CD4-positive, alpha-beta T cell treated with Interleukin-17A for 4 hours (primary cell): ENCODE measurements at regions not wholly inside any gene's neighbourhood (a gene's known extent, or its start where the extent isn't known, plus 50 kb on each side); places are given as distances from the start of the nearest gene placed in this dataset.

Experiments
- DNase-seq: peaks from one replicate; pipeline ENCODE4 v3.0.0-alpha.2; 2020; ENCODE audit warnings: mixed read lengths

GRCh38 chr11:109865548-109866186, 227.5 kb upstream of the ZC3H12C start:
- DNase-seq, result no peak

- no peak for DNase-seq
Observed at GRCh38 chr11:109867784-109868183, 225.4 kb upstream of the ZC3H12C start.

DNA sequence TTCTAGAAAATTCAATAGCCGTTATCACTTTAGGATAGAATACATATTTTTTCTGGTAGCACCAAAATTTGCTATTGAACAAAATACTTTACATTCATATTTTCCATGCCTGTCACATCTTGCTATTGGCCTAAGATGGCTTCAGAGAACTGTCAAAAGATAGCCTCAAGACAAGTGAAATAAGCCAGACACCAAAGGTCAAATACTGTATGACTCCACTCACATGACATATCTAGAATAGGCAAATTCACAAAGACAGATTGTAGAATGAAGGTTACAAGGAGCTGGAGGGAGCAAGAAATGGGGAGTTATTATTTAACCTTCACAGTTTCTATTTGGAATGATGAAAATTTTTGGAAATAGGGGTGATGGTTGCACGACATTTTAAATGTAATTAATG, 223.7 kb upstream of the ZC3H12C start:
- DNase-seq, result no peak

DNA sequence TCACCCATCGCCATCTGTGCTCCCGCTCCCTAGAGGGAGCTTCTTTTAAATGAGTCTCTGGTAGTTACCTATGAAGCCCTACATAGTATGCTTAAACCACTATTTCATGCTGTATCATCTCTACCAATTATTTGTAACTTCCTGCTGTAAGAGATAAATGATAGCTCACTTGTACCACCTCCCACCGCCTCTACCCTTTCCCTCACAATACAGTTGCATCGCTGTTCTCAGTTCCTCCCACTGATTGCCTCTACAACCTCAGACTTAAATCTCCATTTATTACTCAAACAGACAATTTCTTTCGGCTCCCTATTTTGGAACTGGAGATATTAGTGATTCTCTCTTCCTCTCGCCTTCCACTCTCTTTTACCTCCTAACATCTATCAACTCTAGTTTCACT, 222.9 kb upstream of the ZC3H12C start:
- no peak for DNase-seq

- no peak for DNase-seq
Observed at GRCh38 chr11:109877043-109877442, 216.1 kb upstream of the ZC3H12C start.

- no peak for DNase-seq
Observed at GRCh38 chr11:109884501-109884900, 208.7 kb upstream of the ZC3H12C start.

DNA sequence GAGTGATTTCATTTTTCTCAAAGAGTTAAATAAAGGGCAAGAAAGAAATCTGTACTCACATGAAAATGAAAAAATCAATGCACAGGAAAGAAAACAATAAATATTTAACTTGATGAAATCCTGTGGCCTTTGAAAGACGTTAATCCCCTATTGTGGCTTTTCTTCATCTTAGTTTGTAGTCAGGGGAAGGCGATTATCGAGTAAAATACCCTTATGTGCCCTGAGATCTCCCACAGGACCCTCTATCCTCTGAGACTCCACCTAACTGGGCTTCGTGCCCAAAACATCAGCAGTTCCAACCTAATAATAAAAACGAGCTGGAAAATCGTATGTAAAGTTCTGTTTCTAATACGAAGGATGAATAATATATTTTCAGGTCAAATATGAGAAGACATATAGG, 208.2 kb upstream of the ZC3H12C start:
- no peak for DNase-seq

- no peak for DNase-seq
Observed at GRCh38 chr11:109892321-109892794, 200.8 kb upstream of the ZC3H12C start.

GRCh38 chr11:109894242-109894641, 198.9 kb upstream of the ZC3H12C start:
- DNase-seq, result no peak

DNA sequence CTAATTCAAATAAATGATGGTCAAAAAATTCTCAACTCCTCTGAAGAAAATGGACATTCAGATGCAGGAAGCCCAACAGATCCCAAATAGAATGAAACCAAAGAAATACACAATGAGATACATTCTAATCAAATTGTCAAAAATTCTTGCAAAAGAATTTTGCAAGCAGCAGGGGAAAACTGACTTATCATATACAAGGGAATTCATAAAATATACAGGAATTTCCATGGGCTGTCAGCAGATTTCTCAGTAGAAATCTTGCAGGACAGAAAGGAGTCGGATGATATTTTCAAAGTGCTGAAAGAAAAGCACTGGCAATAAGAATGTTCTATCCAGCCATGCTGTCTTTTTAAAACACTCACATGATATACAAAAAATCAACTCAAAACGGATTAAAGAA, 194.6 kb upstream of the ZC3H12C start:
- no peak for DNase-seq

GRCh38 chr11:109902764-109903433, 190.3 kb upstream of the ZC3H12C start:
- no peak for DNase-seq

GRCh38 chr11:109911488-109911887, 181.7 kb upstream of the ZC3H12C start:
- DNase-seq, result no peak

DNA sequence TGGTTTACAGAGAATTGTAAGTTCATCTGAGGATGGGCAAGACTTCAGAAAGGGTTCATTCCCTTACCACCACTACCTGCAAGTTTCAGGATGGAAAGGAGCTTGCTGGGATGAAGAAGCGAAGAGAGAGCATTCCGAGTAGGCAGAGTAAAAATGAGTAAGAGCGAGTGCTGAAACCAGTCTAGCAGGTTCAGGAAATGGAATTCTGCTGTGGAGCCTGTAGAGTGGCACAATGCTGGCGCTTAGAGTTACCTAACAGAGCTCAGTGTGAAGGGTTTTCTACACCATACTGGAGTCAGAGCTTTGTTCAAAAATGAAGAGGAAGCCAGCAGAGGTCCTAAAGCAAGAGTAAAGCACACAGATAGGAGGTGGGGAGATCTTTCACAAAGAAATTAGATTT, 179.2 kb upstream of the ZC3H12C start:
- DNase-seq, result no peak

DNA sequence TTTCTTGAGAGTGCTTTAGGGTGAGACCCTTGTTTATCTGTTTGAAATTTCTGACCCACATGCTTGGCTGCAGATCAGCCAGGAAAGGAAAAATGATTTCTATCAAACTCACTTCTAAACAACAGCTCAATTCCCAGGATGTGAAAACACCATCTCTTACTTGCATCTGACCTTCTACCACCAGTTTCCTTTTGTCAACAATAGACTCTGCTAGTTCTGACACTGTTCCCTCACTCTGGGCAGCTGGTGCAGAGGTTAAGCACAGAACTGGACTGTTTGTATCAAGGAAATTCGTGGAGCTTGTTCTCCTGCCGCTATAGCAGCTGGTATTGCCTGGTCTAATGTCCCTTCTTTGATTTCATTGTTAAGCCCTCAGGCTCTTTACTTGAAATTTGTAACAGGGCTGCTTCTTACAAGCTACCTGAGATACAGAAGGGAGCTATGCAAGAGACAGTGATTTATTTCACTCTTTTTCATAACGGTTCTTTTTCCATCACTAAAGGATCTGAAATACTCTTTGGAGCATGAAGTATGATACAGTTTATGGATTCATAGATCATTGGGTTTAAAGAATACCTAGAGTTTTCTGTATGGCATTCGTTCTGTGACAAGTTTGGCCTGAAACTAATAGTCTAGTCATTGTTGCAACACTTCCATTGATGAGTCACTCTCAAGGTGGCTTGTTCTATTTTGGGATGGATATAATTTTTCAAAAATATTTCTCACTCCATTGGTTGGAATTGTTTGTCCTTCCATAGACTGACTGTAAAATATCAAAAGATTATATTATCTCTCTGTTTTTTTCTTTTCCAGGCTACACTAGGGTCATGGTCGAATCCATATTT, 178.2 kb upstream of the ZC3H12C start:
- no peak for DNase-seq

DNA sequence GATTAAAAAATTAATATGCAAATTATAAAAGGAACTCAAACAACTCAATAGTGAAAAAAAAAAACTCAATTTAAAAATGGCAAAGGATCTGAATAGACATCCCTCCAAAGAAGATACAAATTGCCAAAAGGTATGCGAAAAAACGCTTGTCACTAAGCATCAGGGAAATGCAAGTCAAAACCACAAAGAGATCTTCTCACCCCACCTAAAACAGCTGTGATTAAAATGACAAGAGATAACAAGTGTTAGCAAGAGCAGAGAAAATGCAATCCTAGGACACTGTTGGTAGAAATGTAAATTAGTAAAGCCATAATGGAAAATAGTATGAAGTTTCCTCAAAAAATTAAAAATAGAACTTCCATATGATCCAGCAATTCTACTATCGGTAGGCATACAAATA, 166.3 kb upstream of the ZC3H12C start:
- no peak for DNase-seq

- no peak for DNase-seq
Observed at GRCh38 chr11:109929308-109929707, 163.9 kb upstream of the ZC3H12C start.

DNA sequence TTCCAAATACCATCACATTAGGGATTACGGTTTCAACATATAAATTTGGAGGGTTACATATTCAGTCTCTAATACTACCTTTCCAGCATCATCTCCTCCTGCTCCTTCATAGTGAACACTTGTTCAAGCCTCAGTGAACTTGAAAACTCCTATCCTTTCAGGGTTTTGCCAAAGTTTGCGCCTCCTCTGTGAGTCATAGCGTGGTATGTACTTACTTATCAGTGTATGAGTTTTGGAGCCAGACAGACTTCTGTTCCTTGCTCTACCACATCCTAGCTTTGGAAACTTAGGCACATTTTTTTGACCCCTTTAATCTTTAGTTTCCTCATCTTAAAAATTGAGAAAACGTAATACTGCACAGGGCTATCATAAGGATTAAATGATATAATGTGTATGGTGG, 160.1 kb upstream of the ZC3H12C start:
- DNase-seq, result no peak

- no peak for DNase-seq
Observed at GRCh38 chr11:109934151-109934550, 159.0 kb upstream of the ZC3H12C start.

DNA sequence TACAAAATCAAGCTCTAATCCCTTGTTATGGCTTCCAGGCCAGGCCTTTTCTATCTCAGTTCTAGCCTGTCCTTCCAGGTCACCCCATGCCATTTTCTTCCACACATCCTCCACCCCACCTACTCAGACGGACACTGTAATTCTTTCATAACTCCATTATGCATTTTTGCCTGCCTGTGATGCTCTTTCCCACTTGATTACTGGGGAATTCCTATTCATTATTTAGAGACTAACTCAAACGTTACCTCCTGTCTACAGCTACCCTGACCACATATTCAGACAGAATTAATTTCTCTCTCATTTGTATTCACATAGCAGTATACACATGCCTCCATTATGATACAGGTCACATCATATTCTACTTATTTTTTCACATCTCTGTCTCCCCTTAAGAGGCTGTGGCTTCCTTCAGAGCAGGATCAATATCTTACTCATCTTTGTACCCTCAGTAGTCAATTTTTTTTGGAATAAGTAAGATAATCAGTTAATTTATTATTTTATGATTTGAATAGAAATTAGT, 156.5 kb upstream of the ZC3H12C start:
- DNase-seq, result no peak

DNA sequence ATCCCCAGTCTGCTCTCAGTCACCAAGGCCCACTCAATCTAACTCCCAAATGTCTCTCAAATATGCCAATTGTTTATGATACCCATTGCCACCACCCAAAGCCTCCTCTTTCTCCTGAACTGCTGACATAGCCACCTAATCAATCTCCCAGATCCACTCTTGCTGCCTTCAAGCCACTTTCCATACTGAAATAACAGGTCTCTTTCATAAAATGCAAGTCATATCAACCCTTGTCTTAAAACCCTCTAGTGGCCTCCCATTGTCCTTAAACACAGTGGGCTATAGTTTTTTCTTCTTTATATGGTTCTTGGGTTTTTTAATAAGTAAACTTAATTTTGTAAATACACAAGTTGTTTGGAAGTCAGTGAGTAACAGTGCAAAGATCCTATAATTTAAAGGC, 155.2 kb upstream of the ZC3H12C start:
- no peak for DNase-seq

- DNase-seq, result no peak
Observed at GRCh38 chr11:109939166-109939810, 153.9 kb upstream of the ZC3H12C start.

GRCh38 chr11:109940816-109941215, 152.4 kb upstream of the ZC3H12C start:
- DNase-seq, result no peak
